ENCODE measurements at regions not wholly inside any gene's neighbourhood (a gene's known extent, or its start where the extent isn't known, plus 50 kb on each side); places are given as distances from the start of the nearest gene placed in this dataset.

DNA sequence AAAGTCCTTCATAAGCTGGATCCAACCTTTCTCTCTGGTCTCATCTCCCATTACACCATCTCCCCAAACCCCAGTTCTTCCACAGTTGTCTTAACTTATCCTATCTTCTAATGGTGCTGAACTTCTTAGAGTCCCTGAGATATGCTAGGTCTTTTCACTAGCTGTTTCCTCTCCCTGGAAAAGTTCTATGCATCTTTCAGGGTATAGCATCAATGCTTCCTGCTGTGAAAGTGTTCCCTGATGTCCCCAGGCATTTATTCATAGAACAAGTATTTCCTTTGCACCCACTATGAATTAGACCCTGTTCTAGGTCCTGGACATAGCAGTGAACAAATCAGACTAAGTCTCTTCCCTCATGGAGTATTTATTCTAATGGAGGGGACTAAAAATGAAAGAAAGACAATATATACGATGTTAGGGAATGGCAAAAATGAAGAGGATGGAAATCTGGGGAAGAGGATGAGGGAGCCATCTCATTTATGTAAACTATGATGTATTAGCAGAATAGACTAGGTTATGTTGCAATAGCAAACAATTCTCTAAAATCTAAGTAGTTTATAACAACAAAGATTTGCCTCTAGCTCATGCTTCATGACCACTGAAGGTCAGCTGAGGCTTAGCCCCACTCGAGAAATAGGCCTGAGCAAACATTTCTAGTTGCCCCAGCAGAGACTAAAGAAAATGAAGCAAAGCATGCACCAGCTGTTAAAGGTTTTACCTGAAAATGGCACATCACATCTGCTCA, 120.0 kb downstream of the CYSLTR2 start:
- H3K36me3 ChIP-seq (ENCODE audit: control insufficient read depth in 4 of 4, insufficient read depth in 3 of 4, low read depth in 1 of 4, low read length in 3 of 4) = no peaks in the 10 kb centered on the region
- H3K9ac ChIP-seq (ENCODE audit: low read depth in 1 of 2, low read length in 2 of 2) = no peak overlapping the region
- H3K4me3 ChIP-seq (ENCODE audit: low read depth in 1 of 3, low read length in 3 of 3) = no peak overlapping the region
- WGBS = 80% methylated on average over 2 of the region's 2 CpGs
- TF ChIP-seq SP1 (IDR thresholded peaks at IDR 0.05) (no peak), EGR1 (IDR thresholded peaks at IDR 0.05; ENCODE audit: low read depth in 2 of 2) (no peak), FOXA1 (IDR thresholded peaks at IDR 0.05) (no peak), HNF4A (conservative IDR thresholded peaks at IDR 0.05) (no peak), RAD21 (IDR thresholded peaks at IDR 0.05) (no peak), FOXA2 (IDR thresholded peaks at IDR 0.05) (no peak), NR2F2 (IDR thresholded peaks at IDR 0.05) (no peak), TAF1 (conservative IDR thresholded peaks at IDR 0.05) (no peak)
- TF ChIP-seq, protein P1, sequence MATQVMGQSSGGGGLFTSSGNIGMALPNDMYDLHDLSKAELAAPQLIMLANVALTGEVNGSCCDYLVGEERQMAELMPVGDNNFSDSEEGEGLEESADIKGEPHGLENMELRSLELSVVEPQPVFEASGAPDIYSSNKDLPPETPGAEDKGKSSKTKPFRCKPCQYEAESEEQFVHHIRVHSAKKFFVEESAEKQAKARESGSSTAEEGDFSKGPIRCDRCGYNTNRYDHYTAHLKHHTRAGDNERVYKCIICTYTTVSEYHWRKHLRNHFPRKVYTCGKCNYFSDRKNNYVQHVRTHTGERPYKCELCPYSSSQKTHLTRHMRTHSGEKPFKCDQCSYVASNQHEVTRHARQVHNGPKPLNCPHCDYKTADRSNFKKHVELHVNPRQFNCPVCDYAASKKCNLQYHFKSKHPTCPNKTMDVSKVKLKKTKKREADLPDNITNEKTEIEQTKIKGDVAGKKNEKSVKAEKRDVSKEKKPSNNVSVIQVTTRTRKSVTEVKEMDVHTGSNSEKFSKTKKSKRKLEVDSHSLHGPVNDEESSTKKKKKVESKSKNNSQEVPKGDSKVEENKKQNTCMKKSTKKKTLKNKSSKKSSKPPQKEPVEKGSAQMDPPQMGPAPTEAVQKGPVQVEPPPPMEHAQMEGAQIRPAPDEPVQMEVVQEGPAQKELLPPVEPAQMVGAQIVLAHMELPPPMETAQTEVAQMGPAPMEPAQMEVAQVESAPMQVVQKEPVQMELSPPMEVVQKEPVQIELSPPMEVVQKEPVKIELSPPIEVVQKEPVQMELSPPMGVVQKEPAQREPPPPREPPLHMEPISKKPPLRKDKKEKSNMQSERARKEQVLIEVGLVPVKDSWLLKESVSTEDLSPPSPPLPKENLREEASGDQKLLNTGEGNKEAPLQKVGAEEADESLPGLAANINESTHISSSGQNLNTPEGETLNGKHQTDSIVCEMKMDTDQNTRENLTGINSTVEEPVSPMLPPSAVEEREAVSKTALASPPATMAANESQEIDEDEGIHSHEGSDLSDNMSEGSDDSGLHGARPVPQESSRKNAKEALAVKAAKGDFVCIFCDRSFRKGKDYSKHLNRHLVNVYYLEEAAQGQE (IDR thresholded peaks at IDR 0.05) = no peak
- TF ChIP-seq, protein P2, sequence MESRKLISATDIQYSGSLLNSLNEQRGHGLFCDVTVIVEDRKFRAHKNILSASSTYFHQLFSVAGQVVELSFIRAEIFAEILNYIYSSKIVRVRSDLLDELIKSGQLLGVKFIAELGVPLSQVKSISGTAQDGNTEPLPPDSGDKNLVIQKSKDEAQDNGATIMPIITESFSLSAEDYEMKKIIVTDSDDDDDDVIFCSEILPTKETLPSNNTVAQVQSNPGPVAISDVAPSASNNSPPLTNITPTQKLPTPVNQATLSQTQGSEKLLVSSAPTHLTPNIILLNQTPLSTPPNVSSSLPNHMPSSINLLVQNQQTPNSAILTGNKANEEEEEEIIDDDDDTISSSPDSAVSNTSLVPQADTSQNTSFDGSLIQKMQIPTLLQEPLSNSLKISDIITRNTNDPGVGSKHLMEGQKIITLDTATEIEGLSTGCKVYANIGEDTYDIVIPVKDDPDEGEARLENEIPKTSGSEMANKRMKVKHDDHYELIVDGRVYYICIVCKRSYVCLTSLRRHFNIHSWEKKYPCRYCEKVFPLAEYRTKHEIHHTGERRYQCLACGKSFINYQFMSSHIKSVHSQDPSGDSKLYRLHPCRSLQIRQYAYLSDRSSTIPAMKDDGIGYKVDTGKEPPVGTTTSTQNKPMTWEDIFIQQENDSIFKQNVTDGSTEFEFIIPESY (IDR thresholded peaks at IDR 0.05) = no peak
- TF ChIP-seq, protein P3, sequence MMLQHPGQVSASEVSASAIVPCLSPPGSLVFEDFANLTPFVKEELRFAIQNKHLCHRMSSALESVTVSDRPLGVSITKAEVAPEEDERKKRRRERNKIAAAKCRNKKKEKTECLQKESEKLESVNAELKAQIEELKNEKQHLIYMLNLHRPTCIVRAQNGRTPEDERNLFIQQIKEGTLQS (IDR thresholded peaks at IDR 0.05) = no peak
- H3K27ac ChIP-seq (ENCODE audit: low read depth in 1 of 2, low read length in 2 of 2) = no peak overlapping the region
- H3K27me3 ChIP-seq (ENCODE audit: control insufficient read depth in 4 of 4, insufficient read depth in 4 of 4, low read length in 3 of 4) = peaks cover 0 to 3% (median 1%) of the 10 kb centered on the region in 4 donors
- no peaks in the 10 kb centered on the region for H3K4me1 ChIP-seq (ENCODE audit: control insufficient read depth in 4 of 4, insufficient read depth in 4 of 4, low read length in 3 of 4)
- DNase-seq (ENCODE audit: low spot score) = no peak
- no peaks in the 10 kb centered on the region for H3K9me3 ChIP-seq (ENCODE audit: control insufficient read depth in 4 of 4, low read length in 3 of 4)

DNA sequence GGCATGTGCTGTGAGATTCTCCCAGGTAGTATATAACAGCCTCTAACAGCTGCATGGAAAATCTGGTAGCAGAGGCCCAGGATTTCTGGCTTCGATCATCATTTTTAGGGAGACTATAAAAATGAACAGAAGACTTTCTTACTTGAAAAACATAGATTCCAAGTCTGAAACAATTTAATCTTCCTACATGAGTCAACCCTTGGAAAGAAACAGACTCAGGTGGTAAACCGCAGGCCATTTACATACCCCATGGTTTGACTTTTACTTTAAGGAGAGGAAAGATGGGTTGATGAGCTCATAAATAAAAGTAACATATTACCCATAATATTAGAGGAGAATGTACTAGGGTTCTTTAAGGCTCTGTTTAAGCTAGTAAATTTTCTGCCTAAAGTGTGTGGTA, 121.6 kb downstream of the CYSLTR2 start:
- Histone ChIP-seq H3K9ac (ENCODE audit: low read depth in 1 of 2, low read length in 2 of 2) (no peak overlapping the region), H3K36me3 (ENCODE audit: control insufficient read depth in 4 of 4, insufficient read depth in 3 of 4, low read depth in 1 of 4, low read length in 3 of 4) (no peaks in the 10 kb centered on the region), H3K9me3 (ENCODE audit: control insufficient read depth in 4 of 4, low read length in 3 of 4) (peaks cover 0 to 4% (median 2%) of the 10 kb centered on the region in 4 donors), H3K27ac (ENCODE audit: low read depth in 1 of 2, low read length in 2 of 2) (no peak overlapping the region), H3K4me3 (ENCODE audit: low read depth in 1 of 3, low read length in 3 of 3) (no peak overlapping the region), H3K27me3 (ENCODE audit: control insufficient read depth in 4 of 4, insufficient read depth in 4 of 4, low read length in 3 of 4) (peaks cover 0 to 3% (median 1%) of the 10 kb centered on the region in 4 donors), H3K4me1 (ENCODE audit: control insufficient read depth in 4 of 4, insufficient read depth in 4 of 4, low read length in 3 of 4) (no peaks in the 10 kb centered on the region)
- 94% methylated on average over 2 of the region's 2 CpGs for WGBS
- no peak for DNase-seq (ENCODE audit: low spot score)
- no peak for TF ChIP-seq JUND (IDR thresholded peaks at IDR 0.05)
- no peak for TF ChIP-seq EGR1 (IDR thresholded peaks at IDR 0.05; ENCODE audit: low read depth in 2 of 2)
- TF ChIP-seq RXRA (IDR thresholded peaks at IDR 0.05) = no peak
- no peak for TF ChIP-seq SP1 (IDR thresholded peaks at IDR 0.05)
- TF ChIP-seq, protein P1 (IDR thresholded peaks at IDR 0.05) = no peak
- no peak for TF ChIP-seq FOXA1 (IDR thresholded peaks at IDR 0.05)
- TF ChIP-seq FOXA2 (IDR thresholded peaks at IDR 0.05) = no peak
- TF ChIP-seq TAF1 (conservative IDR thresholded peaks at IDR 0.05) = no peak
- TF ChIP-seq, protein P3 (IDR thresholded peaks at IDR 0.05) = no peak
- TF ChIP-seq, protein P4, sequence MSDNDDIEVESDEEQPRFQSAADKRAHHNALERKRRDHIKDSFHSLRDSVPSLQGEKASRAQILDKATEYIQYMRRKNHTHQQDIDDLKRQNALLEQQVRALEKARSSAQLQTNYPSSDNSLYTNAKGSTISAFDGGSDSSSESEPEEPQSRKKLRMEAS (IDR thresholded peaks at IDR 0.05) = no peak
- no peak for TF ChIP-seq NR2F2 (IDR thresholded peaks at IDR 0.05)
- TF ChIP-seq, protein P5, sequence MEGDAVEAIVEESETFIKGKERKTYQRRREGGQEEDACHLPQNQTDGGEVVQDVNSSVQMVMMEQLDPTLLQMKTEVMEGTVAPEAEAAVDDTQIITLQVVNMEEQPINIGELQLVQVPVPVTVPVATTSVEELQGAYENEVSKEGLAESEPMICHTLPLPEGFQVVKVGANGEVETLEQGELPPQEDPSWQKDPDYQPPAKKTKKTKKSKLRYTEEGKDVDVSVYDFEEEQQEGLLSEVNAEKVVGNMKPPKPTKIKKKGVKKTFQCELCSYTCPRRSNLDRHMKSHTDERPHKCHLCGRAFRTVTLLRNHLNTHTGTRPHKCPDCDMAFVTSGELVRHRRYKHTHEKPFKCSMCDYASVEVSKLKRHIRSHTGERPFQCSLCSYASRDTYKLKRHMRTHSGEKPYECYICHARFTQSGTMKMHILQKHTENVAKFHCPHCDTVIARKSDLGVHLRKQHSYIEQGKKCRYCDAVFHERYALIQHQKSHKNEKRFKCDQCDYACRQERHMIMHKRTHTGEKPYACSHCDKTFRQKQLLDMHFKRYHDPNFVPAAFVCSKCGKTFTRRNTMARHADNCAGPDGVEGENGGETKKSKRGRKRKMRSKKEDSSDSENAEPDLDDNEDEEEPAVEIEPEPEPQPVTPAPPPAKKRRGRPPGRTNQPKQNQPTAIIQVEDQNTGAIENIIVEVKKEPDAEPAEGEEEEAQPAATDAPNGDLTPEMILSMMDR (IDR thresholded peaks at IDR 0.05; ENCODE audit: low read depth, low read length, missing input control) = no peak
- TF ChIP-seq HNF4G (IDR thresholded peaks at IDR 0.05) = no peak
- TF ChIP-seq, protein P2 (IDR thresholded peaks at IDR 0.05) = no peak
- TF ChIP-seq HNF4A (conservative IDR thresholded peaks at IDR 0.05) = no peak

Data from liver (tissue), 8 donors.